Stimulated activated CD4-positive, alpha-beta T cell treated with anti-CD3 and anti-CD28 coated beads, TNF-alpha, amount 100 ng/mL, for 1 hour (primary cell): ENCODE measurements at regions not wholly inside any gene's neighbourhood (a gene's known extent, or its start where the extent isn't known, plus 50 kb on each side); places are given as distances from the start of the nearest gene placed in this dataset.
"Not testable (repeated sequence)": the region's sequence is repeated elsewhere in the genome, so short reads cannot be mapped to it uniquely, and the experiment has no call there.

ENCODE experiments used
- DNase-seq, 3 donors: peaks; one replicate each; pipeline ENCODE4 v3.0.0-alpha.2; 2020; ENCODE audit warnings: low read depth in 3 of 3, low spot score in 1 of 3

DNA sequence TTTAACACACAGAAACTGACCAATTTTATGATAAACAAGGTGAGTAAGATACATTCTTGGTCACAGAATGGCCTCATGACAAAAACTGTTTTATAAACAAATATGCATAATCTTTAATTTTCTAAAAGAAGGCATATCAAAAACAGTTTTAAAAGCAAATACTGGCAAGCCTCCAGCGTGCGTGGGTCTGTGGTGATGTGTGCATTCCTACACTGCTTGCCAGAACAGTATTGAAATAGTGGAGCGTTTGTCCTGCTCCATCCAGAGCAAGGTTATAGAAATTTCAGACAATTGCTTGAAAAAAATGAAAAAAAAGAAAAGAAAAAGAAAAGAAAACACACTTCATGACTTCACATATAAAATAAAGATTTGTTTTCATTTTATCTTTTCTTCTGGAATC, 140.9 kb downstream of the MZT1 start:
- DNase-seq, result no peak

DNA sequence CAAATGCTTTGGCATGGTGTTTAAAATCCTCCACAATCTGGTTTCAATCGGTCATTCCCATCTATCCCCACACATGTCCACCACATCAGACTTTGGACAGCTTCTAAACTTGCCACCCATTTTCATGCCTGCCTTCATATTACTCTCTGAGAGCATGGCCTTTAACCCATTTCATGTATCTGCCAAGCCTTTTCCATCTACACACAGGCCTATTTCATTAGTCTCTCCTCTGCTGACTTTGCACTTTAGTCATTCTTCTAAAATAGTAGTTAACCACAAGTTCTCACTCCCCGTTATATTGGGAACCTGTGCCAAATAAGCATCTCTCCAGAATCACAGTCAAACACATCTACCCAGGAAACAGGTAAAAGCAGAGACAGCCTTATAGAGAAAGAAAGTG, 142.2 kb downstream of the MZT1 start:
- no peak for DNase-seq

DNA sequence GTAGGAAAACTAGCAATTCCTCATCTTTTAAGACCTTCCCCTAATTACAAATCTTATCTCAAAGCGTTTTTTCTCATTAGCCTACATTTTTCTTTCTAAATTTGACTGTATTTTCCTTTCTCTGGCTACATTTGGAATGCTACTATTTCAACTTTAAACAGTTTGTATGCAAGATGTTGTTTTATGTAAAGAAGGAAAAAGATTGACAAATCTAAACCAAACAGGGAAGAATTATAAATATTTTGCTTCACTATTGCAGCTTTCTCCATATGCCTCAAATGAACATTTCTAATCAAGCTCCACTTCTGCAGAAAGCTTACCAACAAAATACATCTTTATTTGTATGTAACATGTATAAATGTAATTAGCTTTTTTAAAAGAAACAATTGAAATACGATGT, 156.2 kb downstream of the MZT1 start:
- no peak for DNase-seq

DNA sequence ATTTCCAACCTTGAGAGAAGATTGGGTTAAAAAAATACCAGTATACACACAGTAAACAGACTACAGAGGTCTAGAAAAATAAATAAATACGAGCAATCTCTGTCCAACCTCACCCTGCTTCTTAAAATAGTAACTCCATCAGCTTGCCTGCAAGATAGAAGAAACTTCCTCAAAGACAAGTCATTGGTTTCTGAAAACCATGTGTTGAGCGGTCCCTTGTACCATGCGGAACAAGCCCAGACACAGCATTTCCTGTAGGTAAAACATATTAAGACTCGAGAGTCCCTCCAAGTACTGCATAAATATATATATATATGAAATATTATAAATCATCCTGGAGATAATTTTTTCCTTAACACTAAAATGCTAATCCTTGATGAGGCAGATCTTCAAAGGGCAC, 157.4 kb downstream of the MZT1 start:
- no peak for DNase-seq

DNA sequence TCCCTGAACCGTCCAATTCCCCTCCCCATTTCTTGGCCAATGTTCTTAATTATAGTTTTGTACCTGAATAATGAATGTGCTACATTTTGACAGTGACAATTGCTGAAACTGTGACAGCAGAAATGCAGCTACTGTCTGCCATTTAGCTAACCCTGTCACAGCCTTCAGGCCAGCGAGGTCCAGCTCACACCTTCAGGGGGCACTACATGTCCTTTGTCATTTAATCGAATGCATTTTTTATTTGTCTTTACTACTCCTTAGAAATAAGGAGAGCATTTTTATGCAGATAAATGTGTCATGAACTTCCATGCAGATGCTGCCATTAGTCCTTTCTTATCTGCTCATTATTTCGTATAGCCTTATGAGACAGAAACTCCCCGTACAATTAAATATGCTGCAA, 159.9 kb downstream of the MZT1 start:
- DNase-seq, result no peak

DNA sequence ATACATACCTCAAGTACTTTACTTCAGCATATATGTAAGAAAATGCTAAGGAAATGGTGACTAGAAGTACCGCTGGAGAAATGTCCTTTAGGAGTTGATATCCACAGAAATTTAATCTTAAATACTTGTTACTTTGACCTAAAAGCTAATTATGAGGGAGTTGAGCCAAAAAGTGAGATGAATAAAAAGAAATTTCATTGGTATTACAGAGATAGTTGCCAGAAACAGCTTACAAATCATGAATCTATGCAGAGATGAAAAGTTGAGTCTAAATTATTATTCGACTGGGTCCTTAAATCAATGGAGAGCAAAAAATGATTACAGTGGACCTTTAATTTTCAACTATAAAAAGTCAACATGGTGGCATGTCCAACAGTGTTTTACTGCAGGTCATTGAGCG, 160.9 kb downstream of the MZT1 start:
- DNase-seq, result no peak

DNA sequence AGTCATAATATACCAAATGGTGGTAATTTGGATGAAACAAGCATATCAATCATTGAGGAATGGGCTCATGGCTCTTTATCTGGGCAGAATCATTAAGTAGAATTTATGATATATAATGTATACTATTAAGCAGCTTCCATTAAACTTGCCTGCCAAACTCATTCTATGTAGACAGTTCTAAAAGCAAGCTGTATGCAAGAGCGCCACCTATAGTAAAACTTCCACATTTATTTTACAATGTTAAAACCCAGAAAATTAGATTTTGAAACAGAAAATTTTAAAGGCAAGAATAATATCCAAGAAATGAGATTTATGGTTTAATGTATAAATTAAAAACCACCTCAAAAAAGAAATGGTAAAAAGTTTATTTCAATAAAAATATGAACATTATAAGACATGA, 161.5 kb downstream of the MZT1 start:
- DNase-seq, result no peak

DNA sequence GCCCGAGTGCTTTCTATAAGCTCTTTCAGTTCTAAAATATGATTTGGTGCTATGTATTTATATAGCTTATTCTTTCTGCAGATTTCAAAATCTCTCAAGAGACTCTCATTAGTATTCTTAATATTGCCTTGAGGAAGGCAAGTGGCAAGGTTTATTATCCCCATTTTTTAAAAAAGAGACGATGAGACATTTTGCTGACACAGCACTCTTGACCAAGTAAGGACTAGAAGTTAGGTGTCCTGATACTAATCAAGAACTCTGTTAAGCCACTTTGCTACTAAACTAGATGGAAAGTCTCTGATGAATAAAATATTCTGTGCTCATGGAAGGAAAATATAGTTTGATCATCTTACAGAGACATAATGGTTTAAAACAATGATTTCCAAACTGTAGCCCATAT, 164.7 kb downstream of the MZT1 start:
- DNase-seq, result no peak

DNA sequence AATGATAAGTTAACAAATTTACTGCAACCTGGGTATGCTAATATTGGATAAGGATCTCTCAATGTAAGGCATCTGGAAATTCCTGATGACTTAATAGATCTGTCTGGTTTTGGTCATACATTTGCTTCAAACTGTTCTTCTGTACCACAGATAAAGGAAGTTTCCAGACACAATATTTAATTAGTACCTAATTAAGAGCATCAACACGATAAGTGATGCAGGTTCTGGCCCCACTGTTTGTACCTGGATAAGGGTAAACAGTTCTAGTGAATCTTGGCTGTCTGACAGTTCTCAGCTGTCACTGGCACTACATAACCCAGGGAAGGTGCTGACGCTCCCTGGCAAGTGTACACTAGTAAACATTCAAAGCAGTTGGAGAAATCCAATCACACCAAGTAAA, 165.6 kb downstream of the MZT1 start:
- no peak for DNase-seq

DNA sequence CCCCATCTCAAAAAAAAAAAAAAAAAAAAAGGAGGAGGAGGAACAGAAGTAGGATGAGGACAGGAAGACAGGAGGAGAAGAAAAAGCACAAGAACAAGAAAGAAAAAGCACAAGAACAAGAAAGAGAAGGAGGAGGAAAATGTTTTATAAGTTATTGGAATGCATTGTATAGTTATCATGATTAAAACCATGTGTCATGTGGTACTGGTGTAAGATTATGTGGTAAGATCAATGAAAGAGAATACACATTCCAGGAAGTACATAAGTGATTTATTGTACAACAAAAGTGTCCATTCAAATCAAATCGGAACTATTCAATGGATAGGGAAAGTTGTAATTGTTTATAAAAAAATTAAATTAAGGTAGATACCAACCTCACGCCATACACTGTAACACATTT, 167.7 kb downstream of the MZT1 start:
- no peak for DNase-seq

DNA sequence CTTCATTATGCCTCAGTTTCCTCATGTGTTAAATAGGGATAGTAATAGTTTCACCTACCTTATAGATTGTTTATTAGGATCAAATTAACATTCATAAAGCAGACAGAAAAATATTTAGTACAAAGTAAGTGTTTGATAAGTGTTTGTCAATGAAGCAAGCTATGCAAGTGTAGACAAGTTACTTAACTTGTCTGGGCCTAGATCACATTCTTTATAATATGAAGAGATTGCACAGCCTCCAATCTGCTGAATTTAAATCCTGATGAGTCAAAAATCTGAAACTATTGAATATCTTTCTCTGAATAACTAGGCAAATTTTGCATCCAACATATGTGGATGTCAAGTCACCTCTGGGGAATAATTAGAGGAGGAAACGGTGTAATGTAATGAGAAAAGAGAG, 170.5 kb downstream of the MZT1 start:
- DNase-seq, result no peak

DNA sequence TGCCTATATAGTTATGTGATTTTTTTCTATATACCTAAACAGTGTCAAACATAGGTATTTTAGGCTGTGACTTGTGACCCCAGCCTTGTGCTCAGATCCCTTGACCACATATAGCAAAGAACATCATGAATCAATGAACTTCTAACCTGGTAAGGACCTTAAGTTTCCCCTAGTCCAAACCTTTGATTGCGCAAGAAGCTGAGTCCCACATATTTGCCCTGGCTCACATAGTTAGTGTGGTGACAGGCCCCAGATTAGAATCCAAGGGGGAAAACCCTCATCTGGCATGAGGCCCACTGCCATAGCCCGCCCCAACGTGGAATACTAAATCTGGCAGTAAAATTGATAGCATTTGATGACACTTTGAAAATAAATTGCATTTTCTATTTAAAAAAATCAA, 171.8 kb downstream of the MZT1 start:
- DNase-seq, result no peak

DNA sequence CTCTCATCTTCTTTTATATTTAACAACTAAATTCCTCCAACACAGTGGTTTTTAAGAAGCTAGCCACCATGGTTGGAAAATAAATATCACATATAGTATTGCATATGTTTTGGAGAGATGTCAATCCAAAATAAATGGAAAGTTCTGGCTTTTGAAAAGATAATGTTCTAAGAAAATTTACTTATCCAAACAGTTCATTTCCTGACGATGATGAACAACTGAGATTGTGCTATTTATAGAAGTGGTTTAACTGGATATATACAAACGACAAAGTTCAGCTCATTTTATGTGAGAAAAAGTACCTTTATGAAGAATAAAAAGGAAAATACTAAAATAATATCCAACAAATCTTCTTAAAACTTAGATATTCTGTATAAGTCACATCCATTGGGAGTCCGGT, 174.7 kb downstream of the MZT1 start:
- no peak for DNase-seq

DNA sequence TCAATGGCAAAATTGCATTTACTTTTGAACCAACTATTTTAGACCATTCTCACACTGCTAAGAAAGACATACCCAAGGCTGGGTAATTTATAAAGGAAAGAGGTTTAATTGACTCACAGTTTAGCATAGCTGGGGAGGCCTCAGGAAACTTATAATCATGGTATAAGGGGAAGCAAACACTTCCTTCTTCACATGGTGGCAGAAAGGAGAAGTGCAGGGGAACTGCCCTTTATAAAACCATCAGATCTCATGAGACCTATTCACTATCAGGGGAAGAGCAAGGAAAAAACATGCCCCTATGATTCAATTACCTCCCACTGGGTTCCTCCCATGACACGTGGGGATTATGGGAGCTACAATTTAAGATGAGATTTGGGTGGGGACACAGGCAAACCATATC, 181.5 kb downstream of the MZT1 start:
- DNase-seq, result not testable (repeated sequence)

DNA sequence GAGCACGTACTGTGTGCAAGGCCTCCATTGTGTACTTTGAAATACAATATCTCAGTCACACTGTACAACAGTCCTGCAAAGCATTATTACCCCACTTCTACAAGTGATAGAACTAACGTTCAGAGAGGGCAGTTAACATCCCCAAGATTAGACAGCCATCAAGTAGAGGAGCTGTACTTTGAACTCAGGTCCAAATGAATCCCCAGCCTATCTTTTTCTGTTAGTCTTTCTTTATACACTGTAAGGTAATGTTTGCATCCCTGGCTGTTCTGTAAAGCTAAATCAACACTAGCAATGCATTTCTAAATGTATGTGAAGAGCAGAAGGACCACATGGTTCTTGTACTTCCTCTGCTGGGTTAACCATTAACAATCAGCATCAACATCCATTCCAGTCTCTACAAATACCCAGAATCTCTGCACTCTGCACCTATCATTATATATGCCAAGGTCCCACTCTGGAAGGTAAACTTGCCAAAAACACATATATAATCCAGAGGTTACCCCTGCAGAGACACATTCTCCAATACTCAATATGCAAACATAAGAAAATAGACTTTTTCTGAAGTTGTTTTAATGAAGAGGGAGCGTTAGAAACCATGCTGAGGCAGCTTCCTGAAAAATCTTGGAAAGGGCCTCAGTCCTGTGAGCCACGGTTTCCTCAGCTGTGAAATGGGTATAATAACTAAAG, 182.3 kb downstream of the MZT1 start:
- no peak for DNase-seq

DNA sequence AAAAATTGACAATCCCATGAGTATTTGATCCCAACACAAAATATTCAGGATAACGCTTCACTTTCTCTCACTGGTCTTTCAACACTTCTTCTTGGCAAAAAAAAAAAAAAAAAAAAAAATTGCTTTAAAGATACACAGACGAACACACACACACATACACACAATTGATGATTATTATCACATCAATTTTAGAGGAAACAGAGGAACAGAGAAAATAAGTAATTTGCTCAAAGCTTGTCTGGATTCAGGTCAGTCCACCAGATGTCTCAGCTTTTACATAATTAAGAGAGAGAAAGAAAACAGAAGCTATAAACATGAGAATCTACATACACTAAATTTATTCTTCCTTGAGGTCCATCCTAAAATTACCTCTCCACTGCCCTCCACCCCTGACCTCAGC, 183.4 kb downstream of the MZT1 start:
- DNase-seq, result no peak

DNA sequence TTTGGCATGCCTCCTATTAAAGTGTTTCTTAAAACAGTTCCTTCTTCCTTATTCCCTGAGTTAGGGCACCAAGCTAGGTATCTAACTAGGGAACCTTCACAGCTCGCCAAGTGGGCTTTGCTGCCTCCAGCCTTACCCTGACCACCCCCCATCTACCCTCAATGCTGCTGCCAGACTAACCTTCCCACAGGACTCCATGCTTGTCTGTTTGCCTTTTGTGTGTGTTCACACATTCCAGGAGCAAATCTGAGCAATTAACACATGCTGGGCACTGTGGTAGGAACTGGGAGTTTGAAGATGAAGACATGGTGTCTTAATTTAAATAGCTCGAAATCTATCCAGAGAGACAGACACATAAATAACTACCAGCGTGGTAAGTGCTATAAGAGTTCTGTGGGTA, 185.2 kb downstream of the MZT1 start:
- no peak for DNase-seq

DNA sequence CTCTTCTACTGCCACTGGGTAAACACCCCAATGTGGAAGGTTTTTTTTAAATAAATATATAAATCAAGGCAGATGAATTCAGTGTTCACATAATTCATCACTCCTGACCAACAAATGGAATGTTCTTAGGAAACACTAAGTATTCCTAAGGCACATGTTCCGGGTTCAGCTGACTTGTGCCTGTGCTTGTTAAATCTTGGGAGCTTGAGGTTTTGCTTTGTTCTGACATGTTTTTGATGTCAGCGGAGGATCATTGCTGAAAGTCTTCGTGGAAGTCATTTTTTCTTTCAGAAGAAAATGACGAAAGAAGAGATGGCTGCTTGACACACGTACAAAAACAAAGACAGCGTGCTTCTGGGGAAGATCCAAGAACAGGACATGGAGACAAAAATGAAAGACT, 185.8 kb downstream of the MZT1 start:
- no peak for DNase-seq

DNA sequence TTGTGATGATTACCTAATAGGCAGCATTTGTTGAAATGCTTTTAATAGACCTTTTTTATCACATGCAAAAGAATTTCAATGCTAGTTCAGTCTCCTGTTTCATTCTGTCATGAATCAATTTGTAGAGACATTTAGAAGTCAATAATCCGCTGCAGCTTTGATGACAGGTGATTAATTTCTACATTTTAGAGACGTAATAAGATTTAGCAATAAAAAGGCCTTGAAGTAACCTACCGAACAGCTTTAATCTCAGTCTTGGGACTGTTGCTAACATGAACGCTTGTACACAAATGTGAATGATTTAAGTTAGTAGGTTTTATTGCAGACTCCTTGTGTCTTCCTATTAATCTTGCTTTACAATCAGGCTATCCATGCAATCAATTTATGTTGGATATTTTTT, 186.5 kb downstream of the MZT1 start:
- DNase-seq, result no peak

DNA sequence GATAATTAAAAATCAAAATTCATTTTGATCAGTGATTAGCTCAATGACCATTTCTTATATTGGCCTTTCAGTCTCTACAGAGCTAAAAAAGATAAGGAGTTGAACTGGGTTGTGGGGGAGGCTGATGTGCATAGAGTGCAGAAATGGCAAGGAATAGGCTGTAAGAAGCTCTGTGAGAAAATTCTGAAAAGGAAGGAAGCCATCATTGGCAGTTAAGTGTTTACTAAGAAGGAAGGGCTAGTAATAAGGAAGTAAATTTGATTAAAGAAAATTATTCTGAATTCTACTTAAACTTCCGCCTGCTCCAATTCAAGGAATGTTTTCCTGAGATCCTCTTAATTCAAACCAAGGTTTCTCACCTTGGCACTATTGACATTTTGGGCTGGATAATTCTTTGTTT, 187.5 kb downstream of the MZT1 start:
- no peak for DNase-seq

DNA sequence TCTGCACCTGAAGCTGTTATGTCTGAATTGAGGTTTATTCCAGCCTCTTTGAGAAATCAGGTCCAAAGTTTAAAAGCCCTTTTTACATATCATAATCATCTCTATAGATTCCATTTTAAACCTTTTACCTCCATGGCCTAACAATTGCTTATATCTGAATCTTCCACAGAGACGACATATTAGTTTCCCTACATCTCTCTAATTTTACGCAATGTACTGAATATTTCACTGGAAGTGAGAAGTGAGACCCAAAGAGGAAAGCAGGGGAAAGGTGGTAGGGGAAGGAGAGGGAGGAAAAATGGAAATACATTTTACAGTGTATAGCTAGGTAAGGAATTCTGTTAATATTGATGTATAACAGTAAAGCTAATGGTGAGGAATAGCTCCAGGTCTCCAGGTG, 189.6 kb downstream of the MZT1 start:
- no peak for DNase-seq

DNA sequence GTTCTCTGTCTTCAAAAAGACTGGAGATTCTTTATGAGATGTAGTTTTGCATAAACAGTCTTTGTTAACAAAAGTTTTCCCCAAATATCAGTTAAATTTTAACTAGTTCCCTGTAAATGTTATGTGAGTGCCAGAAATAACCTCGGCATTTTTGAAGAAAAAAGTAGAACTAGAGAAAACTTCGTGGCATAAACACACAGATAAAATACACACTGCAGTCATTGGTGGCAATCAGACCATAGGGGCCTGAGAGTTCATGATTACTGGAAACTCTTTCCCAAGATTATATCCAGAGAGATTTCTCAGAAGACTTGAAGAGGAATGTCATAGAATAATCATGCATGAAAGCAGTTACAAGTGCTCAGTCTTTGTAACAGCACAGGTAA, 190.0 kb downstream of the MZT1 start:
- DNase-seq, result no peak

DNA sequence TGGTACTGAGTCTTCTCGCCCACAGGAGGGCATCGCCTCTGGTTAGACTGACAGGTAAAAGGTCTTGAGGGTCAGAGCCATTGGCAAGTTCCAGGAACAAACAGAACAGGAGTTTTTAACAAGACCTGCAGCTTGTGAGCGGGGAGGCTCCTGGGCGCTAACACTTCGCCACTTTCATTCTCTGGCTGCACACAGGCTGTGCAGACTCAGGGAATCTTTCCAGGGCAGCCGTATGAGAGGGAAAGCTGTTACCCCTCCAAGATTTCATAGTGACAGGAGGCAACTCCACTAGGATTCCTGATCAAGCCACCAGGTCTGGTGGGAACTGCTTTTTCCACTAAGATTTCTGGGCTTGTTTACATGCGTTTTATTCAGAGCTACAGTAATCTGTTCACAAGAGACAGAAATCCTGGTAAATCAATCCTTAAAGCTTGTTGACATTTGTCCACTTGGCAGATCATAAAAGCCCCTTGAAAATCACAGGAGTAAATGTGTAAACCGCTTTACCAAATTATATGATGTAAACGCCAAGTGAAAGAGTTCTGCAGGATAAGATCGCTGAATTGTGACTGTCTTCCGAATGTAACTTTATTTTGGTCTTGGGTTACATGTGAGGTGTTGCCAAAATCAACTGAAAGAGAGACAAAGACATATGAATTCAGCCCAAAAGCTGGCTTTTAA, 190.6 kb downstream of the MZT1 start:
- no peak for DNase-seq
